GM10266 (cell line): ENCODE measurements at regions not wholly inside any gene's neighbourhood (a gene's known extent, or its start where the extent isn't known, plus 50 kb on each side); places are given as distances from the start of the nearest gene placed in this dataset.

Source experiments
- DNase-seq: peaks from one replicate; pipeline ENCODE4 v3.0.0; 2012; ENCODE audit errors: extremely low spot score
- CTCF ChIP-seq: IDR thresholded peaks from 2 replicates; pipeline ENCODE4 v1.5.1; 2012; ENCODE audit warnings: mild to moderate bottlenecking, low read depth; ENCODE audit not compliant: control insufficient read depth, insufficient read depth; ENCODE audit errors: missing control alignments

DNA sequence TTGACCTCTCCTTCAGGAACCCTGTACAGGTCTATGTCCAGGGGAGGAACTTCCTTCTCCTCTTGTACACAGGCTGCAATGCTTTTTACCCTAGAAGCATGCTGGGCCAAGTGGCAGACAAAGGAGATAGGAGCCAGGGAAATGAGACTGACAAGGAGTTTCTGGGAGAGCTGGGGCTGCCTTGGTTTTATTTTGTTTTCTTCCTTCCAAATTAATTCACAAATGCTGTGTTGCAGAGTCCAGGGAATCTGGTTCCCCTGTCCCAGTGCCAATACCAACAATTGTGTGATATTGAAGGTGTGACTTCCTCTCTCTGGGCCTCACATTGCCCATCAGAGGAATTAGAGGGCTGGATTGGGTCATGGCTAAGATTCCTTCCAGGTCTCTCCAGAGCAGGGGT is 224.8 kb upstream of the PPP2R3A start:
- no peak for DNase-seq
- no peak for TF ChIP-seq CTCF

- no peak for DNase-seq
- TF ChIP-seq CTCF, result no peak
Measured at GRCh38 chr3:135751991-135752390, 213.5 kb upstream of the PPP2R3A start.

DNA sequence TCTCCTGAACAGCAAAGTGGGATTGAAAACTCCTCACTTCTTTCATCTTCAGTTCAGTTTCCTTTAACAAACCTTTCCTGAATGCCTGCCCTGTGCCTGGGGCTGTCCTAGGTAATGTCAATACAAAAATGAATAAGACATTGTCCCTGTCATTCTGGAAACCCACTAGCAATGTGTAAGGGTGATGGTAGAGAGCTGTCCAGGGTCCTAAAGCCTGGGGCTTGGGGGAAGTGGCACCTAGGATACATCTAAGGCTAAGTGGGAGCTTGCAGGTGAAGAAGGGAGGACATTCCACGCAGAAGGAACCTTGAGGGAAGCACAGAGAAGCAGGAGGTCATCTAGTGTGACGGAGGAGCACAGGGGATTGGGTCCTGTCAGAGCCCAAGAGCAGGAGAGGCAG is 212.7 kb upstream of the PPP2R3A start:
- DNase-seq, result no peak
- no peak for TF ChIP-seq CTCF

DNA sequence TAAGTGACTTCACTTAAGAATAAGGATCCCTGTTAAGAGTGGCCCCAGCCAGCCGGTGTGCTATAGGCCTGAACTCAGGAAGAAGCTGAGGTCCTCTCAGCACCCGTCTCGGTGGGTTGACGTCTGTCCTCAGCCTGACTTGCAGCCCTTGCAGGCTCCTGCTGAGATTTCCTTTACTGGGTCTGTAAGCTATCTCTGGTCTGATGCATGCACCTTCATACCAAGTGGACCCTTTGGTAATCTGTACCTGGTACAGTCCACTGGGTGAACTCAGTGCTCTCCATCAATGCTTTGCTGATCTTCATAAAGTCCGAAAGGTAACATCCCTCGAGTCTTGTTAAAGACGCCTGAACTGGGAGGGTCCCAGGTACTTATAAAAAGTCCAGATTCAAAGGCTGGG is 212.0 kb upstream of the PPP2R3A start:
- TF ChIP-seq CTCF, result no peak
- no peak for DNase-seq

DNA sequence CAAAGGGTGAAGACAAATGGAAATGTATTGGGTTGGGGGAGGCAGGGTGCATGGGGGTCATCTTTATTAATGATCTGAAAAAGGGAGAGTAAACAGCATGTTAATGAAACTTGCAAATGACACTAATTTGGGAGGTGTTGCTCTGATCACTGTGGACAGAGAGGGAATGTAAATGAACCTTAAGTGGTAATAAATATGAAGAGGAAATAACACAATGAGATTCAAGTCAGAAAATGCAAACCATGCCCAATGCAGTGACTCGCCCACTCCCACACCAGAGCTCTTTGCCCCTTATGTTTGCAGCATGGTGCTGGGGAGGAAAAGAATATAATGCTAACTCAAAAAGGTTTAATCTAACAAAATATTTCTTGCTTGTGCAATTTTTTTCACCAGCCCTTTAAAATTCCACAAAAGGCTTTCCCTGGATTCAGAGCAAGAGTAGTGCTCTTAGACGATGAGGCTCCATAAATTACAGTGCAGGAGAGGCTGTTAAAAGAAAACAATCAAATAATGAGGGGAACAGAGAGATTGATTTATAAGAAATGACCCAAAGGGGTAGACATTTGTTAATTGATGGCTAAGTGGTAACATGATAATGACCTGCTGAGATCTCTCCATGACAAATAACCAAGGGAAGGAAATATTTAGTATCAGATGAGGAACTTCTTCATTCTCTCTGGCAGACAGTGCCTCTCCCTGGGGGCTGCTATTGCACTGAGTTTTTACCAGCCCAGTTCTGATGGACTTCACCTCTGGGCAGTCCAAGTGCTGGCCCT is 210.0 kb upstream of the PPP2R3A start:
- no peak for TF ChIP-seq CTCF
- DNase-seq, result no peak

DNA sequence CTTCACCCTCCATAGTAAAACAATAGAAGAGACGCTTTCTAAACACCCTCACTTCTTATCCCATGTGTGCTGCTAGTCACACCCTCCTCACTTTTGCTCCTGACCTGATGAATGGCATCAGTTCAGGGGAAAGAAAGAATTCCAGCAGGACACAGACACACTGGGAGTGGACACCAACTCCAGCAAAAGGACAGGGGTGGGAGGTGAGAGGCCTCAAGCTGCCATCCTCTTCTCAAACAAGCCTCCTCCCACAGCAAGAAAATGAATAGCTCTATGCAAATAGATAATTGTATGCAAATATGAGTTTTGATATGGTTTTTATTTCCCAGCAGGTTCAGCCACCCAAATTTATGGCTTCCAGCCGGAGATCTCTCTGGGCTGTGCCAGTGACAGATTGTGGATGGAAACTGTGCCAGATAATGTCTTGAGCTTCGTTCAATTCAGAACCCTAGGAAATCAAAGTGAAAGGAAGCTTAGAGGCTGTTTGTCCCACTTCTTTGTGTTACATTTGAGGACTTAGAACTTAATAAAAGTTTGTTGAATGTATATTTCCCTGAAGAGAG is 209.3 kb upstream of the PPP2R3A start:
- no peak for DNase-seq
- no peak for TF ChIP-seq CTCF

DNA sequence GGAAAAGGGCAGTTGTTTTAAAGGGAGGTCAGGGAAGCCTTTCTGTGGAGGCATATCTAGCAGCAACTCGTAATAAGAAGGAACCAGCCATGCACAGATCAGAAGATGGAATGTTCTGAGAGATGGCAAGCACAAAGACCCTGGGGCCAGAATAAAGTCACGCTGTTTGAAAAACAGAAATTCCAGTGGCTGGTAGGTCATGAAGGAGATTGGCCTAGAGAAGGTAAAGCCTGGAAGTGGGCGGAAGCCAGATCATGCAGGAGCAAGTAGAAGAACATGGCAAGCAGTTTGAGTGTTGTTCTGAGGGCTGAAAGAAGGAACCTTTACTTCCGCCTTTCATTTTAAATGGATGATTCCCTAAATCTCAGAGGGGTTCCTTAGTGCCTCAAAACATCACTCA is 208.1 kb upstream of the PPP2R3A start:
- DNase-seq, result no peak
- no peak for TF ChIP-seq CTCF
